Fibroblast of villous mesenchyme (primary cell): ENCODE measurements at regions not wholly inside any gene's neighbourhood (a gene's known extent, or its start where the extent isn't known, plus 50 kb on each side); places are given as distances from the start of the nearest gene placed in this dataset.

Experiments used
- DNase-seq: peaks from one replicate; pipeline ENCODE4 v3.0.0-alpha.2; 2010; ENCODE audit warnings: low read depth
- H3K4me3 ChIP-seq: 2 replicates; pipeline ENCODE4 v1.5.1; 2011; ENCODE audit warnings: low read depth, mild to moderate bottlenecking, low read length
- CTCF ChIP-seq: IDR thresholded peaks from 2 replicates; pipeline ENCODE4 v1.5.1; 2012; ENCODE audit warnings: low read depth, mild to moderate bottlenecking, low read length; ENCODE audit not compliant: insufficient read depth

- no peak for TF ChIP-seq CTCF
- DNase-seq: no peak
- no peak overlapping the region for H3K4me3 ChIP-seq
Measured at GRCh38 chr15:35139822-35140221, 54.7 kb upstream of the NANOGP8 start.

- DNase-seq: no peak
- TF ChIP-seq CTCF: no peak
- no peak overlapping the region for H3K4me3 ChIP-seq
Measured at GRCh38 chr15:35137190-35137574, 52.1 kb upstream of the NANOGP8 start.

- no peak for TF ChIP-seq CTCF
- DNase-seq: no peak
- no peak overlapping the region for H3K4me3 ChIP-seq
Measured at GRCh38 chr15:35136321-35137189, 51.5 kb upstream of the NANOGP8 start.
